GM04504 (cell line): ENCODE measurements at regions not wholly inside any gene's neighbourhood (a gene's known extent, or its start where the extent isn't known, plus 50 kb on each side); places are given as distances from the start of the nearest gene placed in this dataset.

Experiments
- DNase-seq: peaks from one replicate; pipeline ENCODE4 v3.0.0-alpha.2; 2012; ENCODE audit warnings: low read depth

DNA sequence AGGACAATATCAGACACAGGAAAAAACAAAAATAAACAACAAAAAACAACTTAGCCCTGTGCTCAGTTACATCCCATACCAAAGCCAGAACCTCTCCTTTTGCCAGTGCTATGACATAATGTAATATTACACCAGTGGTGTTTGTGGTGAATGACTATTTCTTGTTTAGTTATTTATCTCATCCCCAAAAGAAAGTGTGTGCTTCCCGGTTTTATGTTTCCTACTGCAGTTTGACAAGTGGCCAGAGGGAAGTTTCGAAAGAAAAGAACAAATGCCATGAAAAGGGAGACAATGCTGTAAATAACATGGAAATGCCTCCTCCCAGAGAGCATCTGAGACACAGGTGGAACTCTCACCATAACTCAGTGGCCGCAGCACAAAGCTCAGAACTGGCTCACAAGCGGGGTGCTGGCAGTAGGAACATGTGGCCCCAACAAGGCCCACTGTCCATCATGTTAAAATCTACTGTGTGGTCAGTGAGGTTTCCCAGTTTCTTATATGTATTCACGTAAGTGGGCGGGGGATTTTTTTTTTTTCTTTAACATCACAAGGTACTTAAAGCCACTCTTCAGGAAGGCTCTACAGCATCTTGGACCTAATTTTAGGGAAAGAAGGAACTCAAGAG lies 158.2 kb downstream of the BARHL2 start:
- no peak for DNase-seq

DNA sequence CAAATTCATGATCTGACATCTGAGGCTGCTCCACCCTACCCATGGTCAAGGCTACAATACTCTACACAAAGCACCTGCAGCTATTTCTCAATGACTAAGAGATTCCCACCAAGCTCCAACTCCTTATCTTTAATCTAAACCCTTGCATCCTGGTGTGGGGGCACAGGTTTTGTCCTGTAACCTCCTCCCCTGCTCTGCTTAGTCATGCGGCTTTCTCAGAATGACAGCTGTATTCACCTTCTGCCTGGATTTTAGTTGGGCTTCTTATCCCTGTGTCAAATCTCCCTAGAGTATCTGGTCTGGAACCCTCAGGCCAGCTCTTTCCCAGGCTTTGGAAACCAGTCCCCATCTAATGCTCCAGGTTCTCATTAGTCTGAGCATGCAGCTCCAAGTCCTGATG lies 159.0 kb downstream of the BARHL2 start:
- no peak for DNase-seq

GRCh38 chr1:90557706-90558105 lies 159.4 kb downstream of the BARHL2 start:
- DNase-seq = no peak

- DNase-seq = no peak
Observed at GRCh38 chr1:90550626-90551406, 166.3 kb downstream of the BARHL2 start.

DNA sequence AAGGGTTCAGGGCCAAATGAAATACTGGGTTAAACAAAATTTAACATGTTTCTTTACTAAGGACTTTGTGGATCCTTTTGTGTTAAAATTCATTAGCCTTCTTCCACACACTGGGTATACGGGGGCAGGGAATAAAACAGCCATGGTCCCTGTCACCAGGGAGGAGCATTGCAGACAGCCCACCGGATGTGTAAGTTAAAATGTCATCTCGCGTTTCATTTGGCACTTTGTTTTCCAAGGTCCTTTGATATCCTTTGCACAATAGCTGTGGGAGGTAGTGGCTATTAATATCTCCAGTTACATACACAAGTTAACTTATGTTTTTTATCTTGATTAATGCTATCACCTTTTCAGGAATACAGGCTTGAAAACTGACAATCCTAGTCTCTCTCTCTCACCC lies 172.7 kb downstream of the BARHL2 start:
- no peak for DNase-seq

GRCh38 chr1:90537606-90538362 lies 179.3 kb downstream of the BARHL2 start:
- DNase-seq = no peak

- DNase-seq = no peak
Observed at GRCh38 chr1:90534663-90535295, 182.3 kb downstream of the BARHL2 start.

- no peak for DNase-seq
Observed at GRCh38 chr1:90534116-90534515, 183.0 kb downstream of the BARHL2 start.

DNA sequence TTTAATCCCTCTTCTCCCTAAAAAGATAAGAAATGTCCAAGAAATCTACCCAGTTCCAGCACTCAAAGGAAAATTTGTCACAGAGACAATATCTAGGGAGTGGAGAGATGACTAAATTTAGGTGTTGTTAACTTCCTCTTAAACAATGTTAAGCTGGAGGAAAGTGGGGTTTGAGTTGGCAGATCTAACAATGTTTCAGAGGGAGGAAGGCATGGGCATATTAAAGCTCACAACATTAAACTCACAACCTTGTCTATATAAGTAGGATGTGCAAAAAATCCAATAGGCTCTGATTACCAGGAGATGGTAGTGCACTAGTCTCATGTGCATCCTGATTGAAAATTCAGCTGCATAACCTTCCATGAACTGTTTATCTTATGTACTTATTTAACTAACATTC lies 190.1 kb downstream of the BARHL2 start:
- DNase-seq = no peak

DNA sequence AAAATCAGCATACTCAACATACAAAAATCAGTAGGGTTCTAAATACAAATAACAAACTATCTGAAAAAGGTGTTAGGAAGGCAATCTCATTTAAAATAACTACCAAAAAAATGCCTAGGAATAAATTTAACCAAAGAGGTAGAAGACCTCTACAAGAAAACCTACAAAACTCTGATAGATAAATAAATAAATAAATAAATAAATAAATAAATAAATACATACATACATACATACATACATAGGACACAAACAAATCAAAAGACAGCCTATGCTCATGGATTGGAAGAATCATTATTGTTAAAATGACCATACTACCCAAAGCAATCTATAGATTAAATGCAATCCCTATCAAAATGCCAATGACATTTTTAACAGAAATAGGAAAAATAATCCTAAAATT lies 194.7 kb downstream of the BARHL2 start:
- no peak for DNase-seq

DNA sequence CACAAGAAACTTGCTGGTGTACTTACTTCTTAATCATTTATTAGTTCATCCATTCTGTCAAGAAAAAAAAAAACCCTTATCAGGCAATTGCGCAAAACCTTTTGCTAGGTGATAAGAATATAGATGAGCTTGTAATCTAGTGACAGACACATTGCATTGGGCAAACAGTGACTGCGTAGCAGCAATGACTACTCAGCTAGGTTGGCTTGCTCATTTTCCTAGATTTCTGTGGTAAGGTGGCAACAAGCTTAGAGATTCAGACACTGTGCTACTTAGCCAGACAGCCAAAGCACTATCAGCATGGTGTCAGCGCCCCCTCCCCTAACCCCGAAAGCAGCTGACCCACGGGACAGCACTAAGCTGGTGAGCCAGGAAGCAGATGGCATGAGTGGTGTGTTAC lies 203.1 kb downstream of the BARHL2 start:
- no peak for DNase-seq

DNA sequence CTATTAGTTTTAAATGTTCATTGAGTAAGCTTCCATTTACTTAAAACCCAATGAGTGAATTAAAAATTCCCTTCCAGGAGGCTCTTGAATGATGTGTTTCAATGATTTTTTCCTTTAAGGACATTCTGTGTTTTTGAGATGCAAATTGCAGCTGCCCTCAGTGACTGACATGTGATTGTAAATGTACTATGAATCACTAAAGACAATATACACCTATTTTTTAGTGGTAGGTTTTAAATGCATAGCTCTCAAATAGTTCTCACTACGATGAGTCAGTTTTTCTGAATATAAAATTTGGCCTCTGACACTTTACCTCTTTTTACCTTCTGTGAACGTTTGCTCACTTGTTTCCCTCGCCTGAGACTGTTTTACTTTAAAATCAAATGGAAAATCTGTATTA lies 204.7 kb downstream of the BARHL2 start:
- DNase-seq = no peak

GRCh38 chr1:90510143-90510542 lies 207.0 kb downstream of the BARHL2 start:
- no peak for DNase-seq

- no peak for DNase-seq
Observed at GRCh38 chr1:90509225-90510048, 207.7 kb downstream of the BARHL2 start.

DNA sequence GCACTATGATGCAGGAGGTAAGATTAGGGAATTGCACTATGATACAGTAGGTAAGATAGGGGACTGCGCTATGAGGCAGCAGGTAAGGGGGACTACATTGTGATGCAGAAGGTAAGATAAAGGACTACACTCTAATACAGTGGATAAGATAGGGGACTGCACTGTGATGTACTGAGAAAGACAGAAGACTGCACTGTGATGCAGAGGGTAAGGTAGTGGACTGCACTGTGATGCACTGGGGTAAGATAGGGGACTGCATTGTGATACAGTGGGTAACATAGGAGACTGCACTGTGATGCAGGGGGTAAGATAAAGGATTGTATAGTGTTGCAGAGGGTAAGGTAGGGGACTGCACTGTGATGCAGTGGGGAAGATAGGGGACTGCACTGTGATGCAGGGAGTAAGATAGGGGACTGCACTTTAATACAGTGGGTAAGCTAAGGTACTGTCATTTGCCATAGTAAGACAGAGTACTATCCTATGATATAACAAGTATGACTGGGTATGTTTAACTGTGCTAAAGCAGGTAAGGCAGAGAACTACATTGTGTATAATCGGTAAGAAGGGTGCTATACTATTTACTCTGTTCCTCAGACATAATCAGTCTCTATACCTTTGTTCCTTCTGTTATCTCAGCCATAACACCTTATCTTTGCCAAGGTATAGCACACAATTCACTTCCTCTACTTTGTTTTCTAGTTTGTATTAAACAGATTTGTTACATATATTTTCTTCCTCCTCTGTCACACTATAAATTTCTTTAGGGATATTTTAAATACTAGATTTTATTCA lies 208.5 kb downstream of the BARHL2 start:
- no peak for DNase-seq

GRCh38 chr1:90507173-90507572 lies 209.9 kb downstream of the BARHL2 start:
- DNase-seq = no peak

- DNase-seq = no peak
Observed at GRCh38 chr1:90505806-90506205, 211.3 kb downstream of the BARHL2 start.

DNA sequence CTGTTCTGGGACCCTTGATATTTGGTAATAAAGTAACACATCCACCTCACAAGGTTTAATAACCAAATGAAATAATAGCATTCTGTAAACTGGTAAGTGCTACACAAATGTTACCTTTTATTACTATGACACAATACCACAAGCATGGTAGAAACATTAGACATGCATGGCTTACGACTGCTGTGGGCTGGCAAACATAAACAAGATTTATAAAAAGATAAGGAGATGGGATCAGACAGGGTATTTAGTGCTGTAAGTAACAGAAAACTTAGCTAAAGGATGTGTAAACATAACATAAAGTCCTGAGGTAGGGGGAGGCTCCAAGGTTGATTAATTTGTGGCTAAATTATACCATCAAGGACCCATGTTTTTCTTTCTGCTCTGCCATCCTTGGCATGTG lies 212.6 kb downstream of the BARHL2 start:
- no peak for DNase-seq

DNA sequence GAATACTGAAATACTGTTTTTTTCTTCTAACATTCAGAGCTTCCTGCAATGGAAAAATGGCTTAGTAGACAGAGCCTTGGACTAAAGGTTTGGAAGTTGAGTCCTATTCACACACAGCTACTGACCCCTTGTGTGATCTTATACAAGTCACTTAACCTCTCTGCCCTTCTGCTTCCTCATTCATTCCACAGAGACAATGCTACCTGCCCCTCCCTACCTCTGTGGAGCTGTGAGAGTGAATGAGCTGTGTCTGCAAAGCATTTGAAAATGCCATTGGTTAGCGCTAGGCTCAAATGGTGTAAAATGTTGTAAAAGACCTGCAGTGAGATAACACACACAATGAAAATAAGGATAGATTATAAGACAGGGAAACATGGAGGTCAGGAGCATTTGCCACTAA lies 214.4 kb downstream of the BARHL2 start:
- DNase-seq = no peak

GRCh38 chr1:90502194-90502593 lies 214.9 kb downstream of the BARHL2 start:
- DNase-seq = no peak

DNA sequence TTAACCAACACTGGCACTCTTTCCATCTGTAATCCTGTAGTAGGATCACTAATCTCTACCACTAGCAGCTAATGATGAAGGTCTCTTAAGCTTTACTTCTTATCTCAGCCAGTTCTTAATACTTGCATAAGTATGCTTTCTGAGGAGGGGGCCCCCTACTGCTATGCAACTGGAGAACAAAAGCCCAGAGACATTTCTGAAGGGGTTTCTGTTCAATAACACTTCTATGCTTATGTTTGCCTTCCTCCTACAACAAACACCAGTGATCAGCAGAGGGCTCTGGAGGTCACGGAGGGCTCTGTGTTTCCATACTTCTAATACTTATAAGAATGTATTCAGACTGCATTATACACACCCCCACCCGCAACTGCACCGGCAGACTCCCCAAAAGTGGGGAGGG lies 215.8 kb downstream of the BARHL2 start:
- DNase-seq = no peak
